ENCODE measurements at regions not wholly inside any gene's neighbourhood (a gene's known extent, or its start where the extent isn't known, plus 50 kb on each side); places are given as distances from the start of the nearest gene placed in this dataset.

GRCh38 chr18:75586130-75586889 is 158.8 kb upstream of the SMIM21 start:
- DNase-seq (ENCODE audit: low spot score), result no peak

GRCh38 chr18:75582940-75583339 is 155.4 kb upstream of the SMIM21 start:
- no peak for DNase-seq (ENCODE audit: low spot score)

GRCh38 chr18:75582406-75582821 is 154.9 kb upstream of the SMIM21 start:
- no peak for DNase-seq (ENCODE audit: low spot score)

- no peak for DNase-seq (ENCODE audit: low spot score)
These were observed 154.0 kb upstream of the SMIM21 start for GRCh38 chr18:75581336-75582131.

- DNase-seq (ENCODE audit: low spot score), result no peak
These were observed 146.7 kb upstream of the SMIM21 start for GRCh38 chr18:75574187-75574586.

- no peak for DNase-seq (ENCODE audit: low spot score)
These were observed 135.6 kb upstream of the SMIM21 start for GRCh38 chr18:75563150-75563549.

GRCh38 chr18:75562216-75562615 is 134.7 kb upstream of the SMIM21 start:
- no peak for DNase-seq (ENCODE audit: low spot score)

GRCh38 chr18:75558790-75559189 is 131.3 kb upstream of the SMIM21 start:
- no peak for DNase-seq (ENCODE audit: low spot score)

GRCh38 chr18:75556841-75557240 is 129.3 kb upstream of the SMIM21 start:
- DNase-seq (ENCODE audit: low spot score), result no peak

GRCh38 chr18:75554644-75555185 is 127.2 kb upstream of the SMIM21 start:
- DNase-seq (ENCODE audit: low spot score), result no peak

- DNase-seq (ENCODE audit: low spot score), result no peak
These were observed 126.7 kb upstream of the SMIM21 start for GRCh38 chr18:75554176-75554575.

- DNase-seq (ENCODE audit: low spot score), result no peak
These were observed 125.5 kb upstream of the SMIM21 start for GRCh38 chr18:75553021-75553420.

GRCh38 chr18:75551071-75551470 is 123.6 kb upstream of the SMIM21 start:
- DNase-seq (ENCODE audit: low spot score), result no peak

- DNase-seq (ENCODE audit: low spot score), result peak; percentile 18
These were observed 120.9 kb upstream of the SMIM21 start for GRCh38 chr18:75548353-75548905.

GRCh38 chr18:75546964-75547363 is 119.5 kb upstream of the SMIM21 start:
- no peak for DNase-seq (ENCODE audit: low spot score)

- no peak for DNase-seq (ENCODE audit: low spot score)
These were observed 117.7 kb upstream of the SMIM21 start for GRCh38 chr18:75545189-75545588.

- peak; percentile 70 for DNase-seq (ENCODE audit: low spot score)
These were observed 117.0 kb upstream of the SMIM21 start for GRCh38 chr18:75544496-75544895.

- peak; percentile 19 for DNase-seq (ENCODE audit: low spot score)
These were observed 116.6 kb upstream of the SMIM21 start for GRCh38 chr18:75544051-75544481.

- DNase-seq (ENCODE audit: low spot score), result no peak
These were observed 111.2 kb upstream of the SMIM21 start for GRCh38 chr18:75538727-75539126.

GRCh38 chr18:75533950-75534349 is 106.4 kb upstream of the SMIM21 start:
- DNase-seq (ENCODE audit: low spot score), result no peak

GRCh38 chr18:75533209-75533608 is 105.7 kb upstream of the SMIM21 start:
- no peak for DNase-seq (ENCODE audit: low spot score)

GRCh38 chr18:75531851-75532459 is 104.5 kb upstream of the SMIM21 start:
- no peak for DNase-seq (ENCODE audit: low spot score)

Measured in SW480 (cell line).